Astrocyte (in vitro differentiated cells and primary cell): ENCODE measurements at regions not wholly inside any gene's neighbourhood (a gene's known extent, or its start where the extent isn't known, plus 50 kb on each side); places are given as distances from the start of the nearest gene placed in this dataset.

Experiments
- DNase-seq: peaks from one replicate; pipeline ENCODE4 v3.0.0-alpha.2; 2010; ENCODE audit warnings: low read depth
- FAIRE-seq: peaks from 2 replicates; lab custom pipeline; 2011; peaks lifted over from hg19 to GRCh38; lab: Jason Lieb, UNC
- H2AFZ ChIP-seq: 2 replicates; pipeline ENCODE4 v1.6.0; 2012; ENCODE audit warnings: low read depth, low read length, inconsistent platforms
- H3K27ac ChIP-seq: 2 replicates; pipeline ENCODE4 v1.5.1; 2011; ENCODE audit warnings: low read depth, low read length, inconsistent platforms
- H3K27me3 ChIP-seq: 2 replicates; pipeline ENCODE4 v1.6.0; 2011; ENCODE audit warnings: low read length, inconsistent platforms; ENCODE audit not compliant: insufficient read depth
- H3K36me3 ChIP-seq: 2 replicates; pipeline ENCODE4 v1.5.1; 2011; ENCODE audit warnings: low read length, inconsistent platforms; ENCODE audit not compliant: insufficient read depth
- H3K4me1 ChIP-seq: 2 replicates; pipeline ENCODE4 v1.5.1; 2011; ENCODE audit warnings: low read length, inconsistent platforms; ENCODE audit not compliant: insufficient read depth
- H3K4me2 ChIP-seq: 2 replicates; pipeline ENCODE4 v1.6.0; 2012; ENCODE audit warnings: low read length, inconsistent platforms
- H3K4me3 ChIP-seq: 2 replicates; pipeline ENCODE4 v1.5.1; 2011; ENCODE audit warnings: low read depth, mild to moderate bottlenecking, low read length, inconsistent platforms; ENCODE audit not compliant: insufficient read depth
- H3K79me2 ChIP-seq: 2 replicates; pipeline ENCODE4 v1.6.0; 2012; ENCODE audit warnings: mild to moderate bottlenecking, low read length, inconsistent platforms; ENCODE audit not compliant: insufficient read depth
- H3K9ac ChIP-seq: 2 replicates; pipeline ENCODE4 v1.6.0; 2012; ENCODE audit warnings: mild to moderate bottlenecking, low read length, inconsistent platforms
- H3K9me3 ChIP-seq: 2 replicates; pipeline ENCODE4 v1.5.1; 2012; ENCODE audit warnings: low read depth, mild to moderate bottlenecking, low read length, inconsistent platforms; ENCODE audit not compliant: insufficient read depth
- H4K20me1 ChIP-seq: 2 replicates; pipeline ENCODE4 v1.6.0; 2012; ENCODE audit warnings: low read length, inconsistent platforms; ENCODE audit not compliant: insufficient read depth
- H3K27ac Mint-ChIP-seq: one replicate; pipeline ENCODE4 v1.8.0; 2021; ENCODE audit warnings: mild to moderate bottlenecking, mixed read lengths; ENCODE audit not compliant: unreplicated experiment
- H3K27me3 Mint-ChIP-seq: one replicate; pipeline ENCODE4 v1.8.0; 2021; ENCODE audit warnings: low read depth, mixed read lengths; ENCODE audit not compliant: unreplicated experiment
- H3K36me3 Mint-ChIP-seq: one replicate; pipeline ENCODE4 v1.8.0; 2021; ENCODE audit warnings: low read depth, mixed read lengths; ENCODE audit not compliant: unreplicated experiment
- H3K4me1 Mint-ChIP-seq: one replicate; pipeline ENCODE4 v1.8.0; 2021; ENCODE audit warnings: low read depth, mixed read lengths; ENCODE audit not compliant: unreplicated experiment
- H3K4me3 Mint-ChIP-seq: one replicate; pipeline ENCODE4 v1.8.0; 2021; ENCODE audit warnings: mild to moderate bottlenecking, moderate library complexity, mixed read lengths; ENCODE audit not compliant: unreplicated experiment
- H3K9me3 Mint-ChIP-seq: one replicate; pipeline ENCODE4 v1.8.0; 2021; ENCODE audit warnings: mild to moderate bottlenecking, mixed read lengths; ENCODE audit not compliant: unreplicated experiment
- EZH2 ChIP-seq: IDR thresholded peaks from 2 replicates; pipeline ENCODE4 v1.6.1; 2012; ENCODE audit warnings: mild to moderate bottlenecking, low read length, inconsistent platforms; ENCODE audit not compliant: insufficient read depth
- TF ChIP-seq, protein P1 (sequence below): IDR thresholded peaks from 2 replicates; pipeline ENCODE4 v1.5.1; 2011; ENCODE audit warnings: low read depth, mild to moderate bottlenecking, inconsistent platforms, low read length, moderate library complexity; ENCODE audit not compliant: insufficient read depth

DNA sequence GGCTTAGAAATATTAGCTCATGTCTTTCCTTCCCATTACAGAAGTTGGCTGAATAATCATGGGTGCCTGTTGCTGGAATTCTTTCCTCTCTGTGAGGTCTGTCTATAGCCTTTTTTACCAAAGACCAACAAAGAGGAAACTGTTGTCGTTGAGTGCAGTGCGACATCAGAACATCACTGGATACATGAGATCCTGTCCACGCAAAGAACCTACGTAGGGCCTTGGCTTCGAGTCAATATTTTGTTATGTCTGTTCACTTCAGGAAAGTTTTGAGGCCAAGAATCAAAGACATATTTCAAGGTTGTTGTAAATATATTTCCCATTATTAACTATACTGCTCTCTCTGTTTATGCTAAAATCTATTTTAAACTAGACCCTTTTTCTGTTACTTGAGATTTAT lies 101.5 kb upstream of the IL12A start:
- no peaks in the 10 kb centered on the region for H3K9me3 Mint-ChIP-seq
- no peak overlapping the region for H2AFZ ChIP-seq
- no peaks in the 10 kb centered on the region for H3K27me3 Mint-ChIP-seq
- H3K9ac ChIP-seq = no peak overlapping the region
- peaks cover 29% of the 10 kb centered on the region for H3K4me1 ChIP-seq
- no peak overlapping the region for H3K4me3 Mint-ChIP-seq
- H3K36me3 ChIP-seq = peaks cover 5% of the 10 kb centered on the region
- DNase-seq (no peak), FAIRE-seq (no peak)
- no peaks in the 10 kb centered on the region for H3K27me3 ChIP-seq
- no peak for TF ChIP-seq EZH2
- peaks cover 20% of the 10 kb centered on the region for H4K20me1 ChIP-seq
- H3K27ac ChIP-seq = no peak overlapping the region
- H3K36me3 Mint-ChIP-seq = peaks cover 19% of the 10 kb centered on the region
- peaks cover 34% of the 10 kb centered on the region for H3K4me1 Mint-ChIP-seq
- H3K79me2 ChIP-seq = peaks cover 45% of the 10 kb centered on the region
- H3K27ac Mint-ChIP-seq = no peak overlapping the region
- H3K4me2 ChIP-seq = no peak overlapping the region
- no peak overlapping the region for H3K4me3 ChIP-seq
- H3K9me3 ChIP-seq = no peaks in the 10 kb centered on the region

GRCh38 chr3:159887911-159888310 lies 100.7 kb upstream of the IL12A start:
- TF ChIP-seq, protein P1, sequence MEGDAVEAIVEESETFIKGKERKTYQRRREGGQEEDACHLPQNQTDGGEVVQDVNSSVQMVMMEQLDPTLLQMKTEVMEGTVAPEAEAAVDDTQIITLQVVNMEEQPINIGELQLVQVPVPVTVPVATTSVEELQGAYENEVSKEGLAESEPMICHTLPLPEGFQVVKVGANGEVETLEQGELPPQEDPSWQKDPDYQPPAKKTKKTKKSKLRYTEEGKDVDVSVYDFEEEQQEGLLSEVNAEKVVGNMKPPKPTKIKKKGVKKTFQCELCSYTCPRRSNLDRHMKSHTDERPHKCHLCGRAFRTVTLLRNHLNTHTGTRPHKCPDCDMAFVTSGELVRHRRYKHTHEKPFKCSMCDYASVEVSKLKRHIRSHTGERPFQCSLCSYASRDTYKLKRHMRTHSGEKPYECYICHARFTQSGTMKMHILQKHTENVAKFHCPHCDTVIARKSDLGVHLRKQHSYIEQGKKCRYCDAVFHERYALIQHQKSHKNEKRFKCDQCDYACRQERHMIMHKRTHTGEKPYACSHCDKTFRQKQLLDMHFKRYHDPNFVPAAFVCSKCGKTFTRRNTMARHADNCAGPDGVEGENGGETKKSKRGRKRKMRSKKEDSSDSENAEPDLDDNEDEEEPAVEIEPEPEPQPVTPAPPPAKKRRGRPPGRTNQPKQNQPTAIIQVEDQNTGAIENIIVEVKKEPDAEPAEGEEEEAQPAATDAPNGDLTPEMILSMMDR = no peak
- TF ChIP-seq EZH2 = no peak
- no peak for FAIRE-seq
- H3K27me3 Mint-ChIP-seq = no peaks in the 10 kb centered on the region
- no peak overlapping the region for H3K4me3 Mint-ChIP-seq
- no peaks in the 10 kb centered on the region for H3K27me3 ChIP-seq
- no peak overlapping the region for H3K4me2 ChIP-seq
- H3K4me1 ChIP-seq = peaks cover 24% of the 10 kb centered on the region
- H3K4me3 ChIP-seq = no peak overlapping the region
- H3K9me3 ChIP-seq = no peaks in the 10 kb centered on the region
- no peak overlapping the region for H3K9ac ChIP-seq
- peaks cover 34% of the 10 kb centered on the region for H3K4me1 Mint-ChIP-seq
- H4K20me1 ChIP-seq = peaks cover 20% of the 10 kb centered on the region
- peaks cover 13% of the 10 kb centered on the region for H3K36me3 ChIP-seq
- peaks cover 23% of the 10 kb centered on the region for H3K36me3 Mint-ChIP-seq
- no peak overlapping the region for H3K27ac ChIP-seq
- H2AFZ ChIP-seq = no peak overlapping the region
- H3K79me2 ChIP-seq = peaks cover 38% of the 10 kb centered on the region
- H3K9me3 Mint-ChIP-seq = no peaks in the 10 kb centered on the region
- DNase-seq = no peak
- no peak overlapping the region for H3K27ac Mint-ChIP-seq

GRCh38 chr3:159892171-159892795 lies 96.4 kb upstream of the IL12A start:
- Mint-ChIP-seq H3K27me3 (no peaks in the 10 kb centered on the region), H3K27ac (no peak overlapping the region), H3K9me3 (no peaks in the 10 kb centered on the region), H3K36me3 (peaks cover 28% of the 10 kb centered on the region), H3K4me3 (no peak overlapping the region), H3K4me1 (peaks cover 16% of the 10 kb centered on the region)
- Histone ChIP-seq H2AFZ (no peak overlapping the region), H3K27ac (no peak overlapping the region), H3K4me1 (peaks cover 10% of the 10 kb centered on the region), H3K4me3 (no peak overlapping the region), H3K9me3 (no peaks in the 10 kb centered on the region), H3K27me3 (no peaks in the 10 kb centered on the region), H4K20me1 (peaks cover 8% of the 10 kb centered on the region), H3K9ac (no peak overlapping the region), H3K79me2 (peaks cover 21% of the 10 kb centered on the region), H3K36me3 (peaks cover 28% of the 10 kb centered on the region), H3K4me2 (no peak overlapping the region)
- DNase-seq (peak; percentile 41), FAIRE-seq (no peak)
- TF ChIP-seq, protein P1 = no peak
- TF ChIP-seq EZH2 = no peak
